Motor neuron (in vitro differentiated cells): ENCODE measurements at regions not wholly inside any gene's neighbourhood (a gene's known extent, or its start where the extent isn't known, plus 50 kb on each side); places are given as distances from the start of the nearest gene placed in this dataset.

ENCODE experiments used
- ATAC-seq, 8 experiments: fragments of 200-7000 bp; cut with Tn5 transposase; replicated peaks in 6 of 8; 2 replicates each; pipeline ENCODE4 v1.8.0; 2021; ENCODE audit warnings: mild to moderate bottlenecking in 8 of 8, moderate library complexity in 8 of 8
- H3K27ac ChIP-seq, 2 donors: fragments of 250-450 bp; sonication (Bioruptor Pico); 2 replicates each; pipeline ENCODE4 v1.9.0; 2021; ENCODE audit warnings: antibody characterized with exemption in 2 of 2, mild to moderate bottlenecking in 2 of 2, moderate library complexity in 1 of 2
- H3K4me1 ChIP-seq, 2 donors: fragments of 250-450 bp; sonication (Bioruptor Pico); replicated peaks in 1 of 2; 2 replicates each; pipeline ENCODE4 v1.6.1; 2021; ENCODE audit warnings: antibody characterized with exemption in 2 of 2, mild to moderate bottlenecking in 2 of 2, moderate library complexity in 1 of 2
- H3K4me3 ChIP-seq, 5 donors: fragments of 250-450 bp; sonication (Bioruptor Pico); 2 replicates each; pipeline ENCODE4 v1.9.0; 2021; ENCODE audit warnings: antibody characterized with exemption in 5 of 5, mild to moderate bottlenecking in 5 of 5, moderate library complexity in 4 of 5
- WGBS, 10 experiments: fragments of 450-650 bp; shearing (Covaris generic); methylation state at CpG; one replicate each; pipeline ENCODE4 v1.0.0; 2022; 5-methylcytosine and 5-hydroxymethylcytosine counted together
- in situ Hi-C, 9 experiments: fragments of 400-800 bp; cut with MboI; loops; one replicate each; pipeline ENCODE4 v1.15.0; 2021; ENCODE audit warnings: low sequenced_read_pairs in 9 of 9, low pct_unique_long_range_greater_than_20kb in 2 of 9; ENCODE audit not compliant: unreplicated experiment in 9 of 9

DNA sequence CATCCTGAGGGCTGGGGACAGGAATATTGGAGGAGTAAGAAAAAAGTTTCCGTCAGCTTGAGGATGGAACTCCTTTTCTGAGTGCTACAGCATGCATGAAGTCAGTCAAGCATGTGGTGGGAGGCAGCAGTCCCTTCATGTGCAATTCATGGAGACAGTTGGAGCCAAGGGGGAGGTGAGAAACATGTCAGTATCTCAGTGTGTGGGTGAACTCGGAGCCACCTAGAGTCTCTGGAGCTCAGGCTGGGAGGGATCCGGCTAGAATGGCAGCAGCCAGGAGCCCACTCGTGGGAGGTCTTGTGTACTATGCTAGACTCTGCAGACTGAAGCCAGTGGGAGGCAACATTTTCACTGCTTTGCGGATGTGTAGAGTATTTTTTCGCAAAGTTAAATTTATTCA is 60.3 kb downstream of the AVPR1A start:
- H3K4me3 ChIP-seq, result no peak overlapping the region
- 13 to 100% (median 76%) methylated on average over 1 to 4 of the region's 6 CpGs; no CpG with 5 or more reads in 1 of the 10 experiments for WGBS, 10 experiments
- in situ Hi-C loops, result no loop called here
- H3K4me1 ChIP-seq, result no peaks in the 10 kb centered on the region
- no peak overlapping the region for H3K27ac ChIP-seq
- no peak for ATAC-seq

DNA sequence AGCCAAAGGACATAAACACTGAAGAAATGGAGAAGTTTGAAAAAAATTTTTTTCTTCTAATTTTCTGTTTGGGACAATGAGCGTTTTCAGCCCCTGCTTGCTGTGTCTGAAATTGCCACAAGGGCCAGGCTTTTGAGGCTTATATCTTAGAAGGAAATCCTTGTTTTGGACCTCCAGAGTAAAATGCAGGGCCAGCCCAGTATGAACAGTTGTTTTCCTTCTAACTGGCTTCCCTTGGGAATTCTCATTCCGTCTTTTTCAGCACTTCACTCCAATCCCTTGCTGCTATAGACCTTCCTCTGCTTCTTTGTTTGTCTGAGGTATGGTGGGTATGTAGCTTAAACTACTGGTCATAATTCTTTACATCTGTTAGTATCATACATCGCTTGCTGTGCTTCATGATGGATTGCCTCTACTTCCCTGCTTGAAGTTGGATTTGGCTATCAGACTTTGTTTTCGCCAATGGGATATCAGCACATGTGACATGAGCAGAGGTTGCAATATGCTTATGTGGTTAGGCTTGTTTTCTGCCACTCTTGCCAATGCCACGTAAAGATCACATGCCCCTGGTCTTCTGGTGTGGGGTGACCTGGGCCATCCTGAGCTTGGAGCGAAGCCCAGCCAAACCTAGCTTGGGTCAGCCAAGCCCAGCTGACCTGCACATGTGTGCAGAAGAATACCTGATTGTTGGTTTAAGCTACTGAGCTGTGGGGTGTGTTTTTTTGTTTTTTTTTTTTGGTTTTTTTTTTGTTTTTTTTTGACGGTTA is 64.7 kb downstream of the AVPR1A start:
- H3K4me1 ChIP-seq, result peaks cover 0 to 5% of the 10 kb centered on the region in 2 donors

GRCh38 chr12:63085120-63085519 is 65.9 kb downstream of the AVPR1A start:
- Histone ChIP-seq H3K4me1 (peaks cover 3 to 9% of the 10 kb centered on the region in 2 donors), H3K27ac (no peak overlapping the region), H3K4me3 (no peak overlapping the region)
- ATAC-seq, result no peak
- 15 to 56% (median 37%) methylated on average over 3 to 4 of the region's 4 CpGs for WGBS, 10 experiments
- in situ Hi-C loops, result no loop called here

More for the DNA sequence above, 64.7 kb downstream of the AVPR1A start:
- no peak overlapping the region for H3K4me3 ChIP-seq
- H3K27ac ChIP-seq, result no peak overlapping the region
- WGBS, 10 experiments, result 20 to 100% (median 86%) methylated on average over 1 to 7 of the region's 7 CpGs
- no peak for ATAC-seq
- in situ Hi-C loops, result no loop called here

GRCh38 chr12:63084501-63084900 is 66.5 kb downstream of the AVPR1A start:
- 20 to 100% (median 93%) methylated on average over 1 of the region's 1 CpG; no CpG with 5 or more reads in 4 of the 10 experiments for WGBS, 10 experiments
- H3K27ac ChIP-seq, result no peak overlapping the region
- ATAC-seq, result no peak
- no peak overlapping the region for H3K4me3 ChIP-seq
- in situ Hi-C loops, result no loop called here
- peaks cover 7 to 15% of the 10 kb centered on the region in 2 donors for H3K4me1 ChIP-seq

DNA sequence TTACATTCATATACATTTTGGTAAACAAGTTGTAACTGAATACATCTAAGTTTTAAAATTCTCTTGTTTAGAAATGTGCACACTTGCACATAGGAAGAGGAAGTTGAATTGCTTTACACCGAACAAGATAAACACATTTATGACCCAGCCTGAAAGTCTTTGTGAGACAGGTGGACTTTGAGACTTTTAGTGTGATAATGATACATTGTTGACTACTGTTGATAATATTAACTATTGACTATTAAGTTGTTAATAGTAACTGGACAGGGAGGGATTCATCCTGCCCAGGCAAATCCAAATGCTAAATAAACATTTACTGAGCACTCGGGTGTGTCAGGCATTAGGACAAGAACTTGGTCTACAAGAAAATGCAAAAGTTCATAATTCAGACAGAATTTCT is 68.0 kb downstream of the AVPR1A start:
- in situ Hi-C loops, result no loop called here

GRCh38 chr12:63079791-63080502 is 71.1 kb downstream of the AVPR1A start:
- Histone ChIP-seq H3K4me1 (peaks cover 7 to 14% of the 10 kb centered on the region in 2 donors), H3K4me3 (no peak overlapping the region), H3K27ac (no peak overlapping the region)
- peak in 5 of 8 experiments; percentile 11 to 65 (median 48) for ATAC-seq
- WGBS, 10 experiments, result 58 to 100% (median 100%) methylated on average over 1 to 2 of the region's 2 CpGs; no CpG with 5 or more reads in 3 of the 10 experiments
- in situ Hi-C loops, result no loop called here

More for the DNA sequence above, 68.0 kb downstream of the AVPR1A start:
- peak in 2 of 8 experiments; percentile 33 to 47 for ATAC-seq
- WGBS, 10 experiments, result 50 to 100% (median 92%) methylated on average over 1 to 2 of the region's 2 CpGs; no CpG with 5 or more reads in 2 of the 10 experiments
- H3K4me3 ChIP-seq, result no peak overlapping the region
- H3K4me1 ChIP-seq, result peaks cover 7 to 19% of the 10 kb centered on the region in 2 donors
- no peak overlapping the region for H3K27ac ChIP-seq

DNA sequence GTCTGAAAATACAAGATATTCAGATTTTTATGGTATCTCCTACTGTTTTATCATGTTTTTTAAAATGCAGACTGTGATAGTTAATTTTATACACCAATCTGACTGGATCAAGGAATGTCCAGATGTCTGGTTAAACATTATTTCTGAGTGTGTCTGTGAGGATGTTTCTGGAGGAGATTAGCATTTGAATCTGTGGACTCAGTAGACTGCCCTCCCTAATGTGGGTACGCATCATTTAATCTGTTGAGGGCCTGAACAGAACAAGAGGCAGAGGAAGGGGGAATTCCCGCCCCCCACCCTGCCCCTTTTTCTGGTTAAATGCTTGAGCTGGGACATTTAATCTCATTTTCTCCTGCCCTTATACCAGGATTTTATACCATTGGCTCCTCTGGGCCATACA is 72.1 kb downstream of the AVPR1A start:
- in situ Hi-C loops, result no loop called here
- ATAC-seq, result peak in 3 of 8 experiments; percentile 50 to 84 (median 80)
- H3K4me3 ChIP-seq, result no peak overlapping the region
- WGBS, 10 experiments, result 17 to 100% (median 40%) methylated on average over 1 of the region's 2 CpGs; no CpG with 5 or more reads in 4 of the 10 experiments
- H3K4me1 ChIP-seq, result peaks cover 7 to 13% of the 10 kb centered on the region in 2 donors
- H3K27ac ChIP-seq, result no peak overlapping the region

- Histone ChIP-seq H3K4me3 (no peak overlapping the region), H3K4me1 (peaks cover 7 to 13% of the 10 kb centered on the region in 2 donors), H3K27ac (no peak overlapping the region)
- ATAC-seq, result peak in 1 of 8 experiments; percentile 20
- WGBS, 10 experiments, result 21 to 100% (median 88%) methylated on average over 2 to 3 of the region's 3 CpGs; no CpG with 5 or more reads in 3 of the 10 experiments
- in situ Hi-C loops, result no loop called here
Measured at GRCh38 chr12:63075376-63076060, 75.5 kb downstream of the AVPR1A start.

DNA sequence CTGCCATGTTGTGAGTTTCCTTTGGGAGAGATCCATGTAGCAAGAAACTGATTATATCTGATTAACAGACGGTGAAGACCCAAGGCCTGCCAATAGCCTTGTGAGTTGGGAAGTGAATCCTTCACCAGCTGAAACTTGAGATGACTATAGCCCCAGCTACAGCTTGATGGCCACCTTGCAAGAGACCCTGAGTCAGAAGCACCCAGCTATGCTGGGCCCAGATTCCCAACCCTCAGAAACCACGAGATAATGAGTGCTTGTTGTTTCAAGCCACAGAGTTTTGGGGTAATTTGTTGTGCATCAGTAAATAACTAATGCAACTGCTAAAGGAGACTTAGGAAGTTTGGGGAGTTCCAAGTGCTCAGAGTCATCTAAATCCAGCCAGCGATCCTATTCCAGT is 80.3 kb downstream of the AVPR1A start:
- H3K4me1 ChIP-seq, result peaks cover 0 to 2% of the 10 kb centered on the region in 2 donors
- in situ Hi-C loops, result loop anchor here in 4 of 9 experiments (25.0 kb wide), 3 partner anchors 258 to 633 kb away; no protein-coding TSS in a partner anchor
- no peak for ATAC-seq
- 0 to 100% (median 77%) methylated on average over 1 to 3 of the region's 3 CpGs; no CpG with 5 or more reads in 2 of the 10 experiments for WGBS, 10 experiments
- H3K27ac ChIP-seq, result no peak overlapping the region
- H3K4me3 ChIP-seq, result no peak overlapping the region

GRCh38 chr12:63069860-63070617 is 81.0 kb downstream of the AVPR1A start:
- Histone ChIP-seq H3K4me1 (peaks cover 0 to 2% of the 10 kb centered on the region in 2 donors), H3K27ac (no peak overlapping the region), H3K4me3 (no peak overlapping the region)
- 24 to 100% (median 86%) methylated on average over 1 to 3 of the region's 3 CpGs for WGBS, 10 experiments
- in situ Hi-C loops, result loop anchor here in 4 of 9 experiments (10.0 to 25.0 kb wide), 4 partner anchors 255 to 633 kb away; no protein-coding TSS in a partner anchor
- ATAC-seq, result no peak

GRCh38 chr12:63068857-63069442 is 82.1 kb downstream of the AVPR1A start:
- peak in 3 of 8 experiments; percentile 28 to 56 (median 34) for ATAC-seq
- peaks cover 0 to 2% of the 10 kb centered on the region in 2 donors for H3K4me1 ChIP-seq
- no peak overlapping the region for H3K4me3 ChIP-seq
- in situ Hi-C loops, result loop anchor here in 4 of 9 experiments (10.0 to 25.0 kb wide), 4 partner anchors 254 to 632 kb away; no protein-coding TSS in a partner anchor
- 0 to 10% (median 6%) methylated on average over 1 to 2 of the region's 2 CpGs; no CpG with 5 or more reads in 1 of the 10 experiments for WGBS, 10 experiments
- H3K27ac ChIP-seq, result no peak overlapping the region

DNA sequence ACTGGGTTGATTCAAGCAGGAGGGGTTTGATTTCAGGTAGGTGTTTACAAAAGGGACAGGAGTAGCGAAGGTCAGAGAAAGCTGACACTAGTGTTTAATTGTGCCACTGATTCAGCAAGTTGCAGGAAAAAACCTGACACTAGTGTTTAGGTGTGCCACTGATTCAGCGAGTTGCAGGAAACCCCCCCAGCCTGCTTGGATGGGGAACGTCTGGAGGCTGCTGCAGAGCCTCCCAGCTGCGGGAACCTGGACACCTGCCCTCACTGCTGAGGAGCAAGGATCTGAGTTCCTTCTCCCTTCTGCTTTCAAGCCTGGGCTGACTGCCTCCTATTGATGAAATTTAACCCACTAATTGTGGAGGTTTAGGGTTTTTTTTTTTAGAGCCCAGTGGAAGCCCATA is 84.2 kb downstream of the AVPR1A start:
- in situ Hi-C loops, result loop anchor here in 4 of 9 experiments (10.0 to 25.0 kb wide), 4 partner anchors 252 to 629 kb away; no protein-coding TSS in a partner anchor
- Histone ChIP-seq H3K4me3 (no peak overlapping the region), H3K27ac (no peak overlapping the region), H3K4me1 (peaks cover 0 to 2% of the 10 kb centered on the region in 2 donors)
- WGBS, 10 experiments, result 0 to 100% (median 52%) methylated on average over 1 to 4 of the region's 4 CpGs; no CpG with 5 or more reads in 5 of the 10 experiments
- no peak for ATAC-seq
